AG08395 (cell line): ENCODE measurements at regions not wholly inside any gene's neighbourhood (a gene's known extent, or its start where the extent isn't known, plus 50 kb on each side); places are given as distances from the start of the nearest gene placed in this dataset.
A peak's percentile ranks its signal among the peaks of the same experiment; 100 is the strongest.
"Not testable (repeated sequence)": the region's sequence is repeated elsewhere in the genome, so short reads cannot be mapped to it uniquely, and the experiment has no call there.

ENCODE experiments used
- DNase-seq: peaks from one replicate; pipeline ENCODE4 v3.0.0; 2012; ENCODE audit warnings: mixed read lengths, low spot score

GRCh38 chr2:57432528-57432927 lies 614.1 kb upstream of the VRK2 start:
- no peak for DNase-seq

DNA sequence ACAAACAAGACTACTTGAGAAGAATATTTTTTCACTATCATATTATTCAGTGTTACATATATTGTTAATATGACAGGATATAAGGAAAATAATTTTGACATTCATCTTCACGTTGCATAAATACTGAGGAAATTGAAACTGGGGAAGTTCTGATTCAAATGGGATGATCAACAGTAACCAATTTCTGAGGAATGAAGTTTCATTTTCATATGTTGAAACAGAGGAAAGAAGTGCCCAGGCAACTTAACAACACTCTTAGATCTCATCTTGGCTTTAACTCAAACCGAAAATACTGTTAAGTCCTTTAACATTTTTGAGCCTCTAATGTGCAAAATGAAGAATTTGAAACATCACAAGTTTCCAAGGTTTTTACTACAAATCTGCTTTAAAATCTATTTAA lies 612.2 kb upstream of the VRK2 start:
- no peak for DNase-seq

DNA sequence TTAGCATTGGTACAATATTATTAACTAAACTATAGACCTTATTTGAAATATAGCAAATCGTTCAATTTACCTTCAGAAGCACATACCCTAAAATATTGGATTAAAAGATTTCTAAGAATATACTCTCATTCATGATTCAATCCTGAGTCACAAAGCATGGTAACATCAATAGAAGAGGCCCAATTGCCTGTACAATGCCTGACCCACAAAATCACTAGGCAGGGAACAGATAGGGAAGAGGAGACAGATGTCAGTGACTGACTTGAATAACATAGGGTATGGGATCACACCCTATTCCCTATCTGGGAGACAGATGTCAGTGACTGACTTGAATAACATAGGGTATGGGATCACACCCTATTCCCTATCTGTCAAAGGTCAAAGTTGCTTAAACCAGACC lies 611.6 kb upstream of the VRK2 start:
- DNase-seq = no peak

DNA sequence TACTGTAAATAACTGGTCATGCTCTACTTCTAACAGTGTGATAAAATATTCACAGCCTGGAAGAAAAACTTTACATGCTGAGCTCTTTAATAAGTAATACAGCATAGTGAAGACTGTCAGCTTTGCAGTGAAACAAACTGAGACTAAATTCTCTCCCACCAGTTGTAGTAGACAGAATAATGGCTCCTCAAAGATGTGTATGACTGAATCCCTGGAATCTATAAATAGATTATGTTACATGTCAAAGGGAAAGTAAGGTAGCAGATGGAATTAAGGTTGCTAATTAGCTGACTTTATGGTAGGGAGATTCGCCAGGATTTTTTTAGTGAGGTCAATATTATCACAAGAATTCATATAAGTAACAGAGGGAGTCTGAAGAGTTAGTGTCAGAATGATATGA lies 609.5 kb upstream of the VRK2 start:
- no peak for DNase-seq

DNA sequence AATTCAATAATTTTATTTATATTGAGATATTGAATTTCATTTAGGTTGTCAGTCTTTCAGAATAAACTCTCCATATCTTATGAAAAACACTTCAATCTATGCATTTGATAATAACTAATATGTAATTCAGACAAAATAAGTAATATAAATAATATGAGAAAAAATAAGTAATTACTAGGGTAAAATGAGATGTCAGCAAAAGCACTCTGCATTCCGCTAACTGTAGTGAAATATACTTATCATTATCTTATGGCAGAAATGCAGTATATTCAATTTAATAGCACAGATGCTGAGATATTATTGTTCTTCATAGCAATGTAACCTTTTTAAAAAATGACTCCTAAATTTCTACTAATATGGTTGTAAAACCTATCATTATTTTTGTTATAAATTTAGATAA lies 606.2 kb upstream of the VRK2 start:
- no peak for DNase-seq

DNA sequence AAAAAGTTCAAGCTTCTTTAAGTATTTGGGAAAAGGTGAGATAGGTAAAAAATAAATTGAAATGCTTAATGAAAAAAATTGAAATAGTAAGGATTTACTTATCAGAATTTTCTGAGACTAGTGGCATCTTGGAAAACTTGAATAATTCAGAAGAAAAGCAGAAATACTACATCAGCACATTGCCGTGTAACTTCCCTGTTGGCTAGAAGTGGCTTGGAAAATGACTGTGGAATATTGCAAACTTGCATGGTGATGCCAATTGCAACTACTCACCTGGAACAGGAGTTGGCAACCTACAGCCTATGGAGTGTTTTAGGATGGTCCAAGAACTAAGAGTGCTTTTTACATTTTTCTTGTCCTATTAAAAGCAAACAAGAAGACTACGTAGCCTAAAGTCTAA lies 603.5 kb upstream of the VRK2 start:
- DNase-seq = no peak

DNA sequence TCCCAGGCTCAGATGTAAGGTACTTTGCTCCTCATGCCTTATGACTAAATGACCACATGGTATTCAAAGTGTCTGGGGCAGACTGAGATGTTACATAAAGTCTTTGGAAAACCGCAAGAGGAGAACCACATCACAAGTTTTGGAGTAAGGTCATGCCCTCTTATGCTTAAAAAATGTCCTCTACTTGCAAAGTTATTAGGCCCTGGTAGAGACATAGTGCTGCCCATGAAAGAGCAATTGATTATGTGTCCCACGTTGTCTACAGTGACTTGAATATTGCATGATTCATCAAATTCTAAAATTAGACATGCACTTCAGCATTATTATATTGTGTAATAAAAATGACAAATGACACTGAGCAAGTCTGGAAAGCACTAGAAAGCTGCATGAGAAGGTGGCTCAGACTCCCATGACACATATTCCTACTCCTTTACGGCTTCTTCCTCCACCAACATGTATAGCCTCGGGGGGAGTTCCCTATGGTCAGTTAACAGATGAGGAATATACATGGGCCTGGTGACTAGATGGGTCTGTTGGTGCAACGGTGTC lies 602.6 kb upstream of the VRK2 start:
- peak; percentile 39 for DNase-seq

GRCh38 chr2:57444752-57445430 lies 601.7 kb upstream of the VRK2 start:
- DNase-seq = peak; percentile 5

GRCh38 chr2:57448816-57449215 lies 597.8 kb upstream of the VRK2 start:
- no peak for DNase-seq

DNA sequence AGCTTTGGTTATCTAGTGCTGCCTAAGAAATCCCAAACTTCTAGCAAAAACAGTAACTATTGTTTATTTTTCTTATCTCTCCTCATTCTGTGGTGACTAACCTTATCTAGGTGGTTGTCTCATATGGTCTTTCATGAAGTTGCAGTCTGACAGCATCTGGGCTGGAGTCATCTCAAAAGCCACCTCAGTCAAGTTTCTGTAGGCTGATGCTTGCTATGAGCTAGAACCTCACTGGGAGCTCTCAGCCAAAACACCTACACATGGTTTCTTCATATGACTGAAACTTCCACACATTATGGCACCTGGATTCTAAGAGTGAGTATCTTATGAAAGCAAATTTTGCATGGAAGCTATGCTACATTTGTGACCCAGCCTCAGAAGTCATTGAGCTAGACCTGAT lies 596.4 kb upstream of the VRK2 start:
- DNase-seq = no peak

- no peak for DNase-seq
Measured at GRCh38 chr2:57452634-57453033, 594.0 kb upstream of the VRK2 start.

GRCh38 chr2:57453945-57454344 lies 592.7 kb upstream of the VRK2 start:
- no peak for DNase-seq

DNA sequence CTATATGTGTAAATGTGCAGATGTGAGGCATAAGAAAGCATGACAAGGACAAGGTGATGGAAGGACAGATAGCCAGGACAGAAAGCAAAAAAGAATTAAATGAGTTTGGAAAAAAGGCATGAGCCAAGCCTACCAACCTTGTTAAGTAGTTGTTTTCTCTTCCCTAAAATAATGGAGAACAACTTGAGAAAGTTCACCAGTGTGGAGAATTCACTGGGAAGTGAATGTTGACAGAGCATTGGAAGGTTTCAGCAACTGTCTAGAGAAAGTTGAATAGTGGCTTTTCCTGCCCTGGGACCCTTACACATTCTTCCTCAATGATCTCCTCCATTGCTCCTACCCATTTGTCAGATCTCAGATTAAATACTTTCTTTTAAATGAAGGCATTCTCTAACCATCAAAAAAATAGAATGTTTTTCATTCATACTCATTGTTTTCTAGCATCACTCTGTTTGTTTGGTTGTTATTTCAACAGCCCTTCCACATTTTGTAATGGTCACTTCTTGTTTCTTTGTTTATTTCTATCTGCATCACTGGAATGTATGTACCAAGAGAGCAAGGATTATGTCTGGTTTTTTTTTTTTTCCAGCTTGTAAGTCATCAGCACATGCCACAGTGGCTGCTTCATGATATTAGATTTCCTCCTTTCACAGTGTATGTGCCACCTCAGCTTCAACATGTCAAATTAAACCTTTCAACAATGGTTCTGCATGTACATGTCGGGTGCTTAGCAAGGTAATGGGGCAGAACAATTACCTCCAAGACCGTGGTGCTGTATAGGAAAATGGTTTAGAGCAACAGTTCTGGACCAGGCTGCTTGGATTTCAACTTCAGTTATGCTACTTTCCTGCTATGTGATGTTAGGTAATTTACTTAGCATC lies 586.0 kb upstream of the VRK2 start:
- no peak for DNase-seq

DNA sequence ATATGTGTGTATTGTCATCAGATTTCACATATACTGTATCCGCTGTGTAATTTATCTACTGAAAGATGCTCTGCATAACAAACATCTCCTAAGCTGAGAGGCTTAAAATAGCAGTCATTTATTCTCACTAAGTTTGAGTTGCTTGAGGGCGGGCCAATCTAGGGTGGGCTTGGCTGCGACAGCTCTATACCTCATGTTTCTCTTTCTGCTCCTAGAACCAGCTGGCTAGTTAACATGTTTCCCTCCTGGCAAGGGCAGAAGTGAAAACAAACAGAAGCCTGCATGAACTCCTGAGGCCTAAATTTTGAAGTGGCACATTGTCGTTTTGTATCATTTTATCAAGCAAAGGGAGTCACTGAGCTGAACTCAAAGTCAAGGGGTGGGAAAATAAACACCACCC lies 585.0 kb upstream of the VRK2 start:
- no peak for DNase-seq

DNA sequence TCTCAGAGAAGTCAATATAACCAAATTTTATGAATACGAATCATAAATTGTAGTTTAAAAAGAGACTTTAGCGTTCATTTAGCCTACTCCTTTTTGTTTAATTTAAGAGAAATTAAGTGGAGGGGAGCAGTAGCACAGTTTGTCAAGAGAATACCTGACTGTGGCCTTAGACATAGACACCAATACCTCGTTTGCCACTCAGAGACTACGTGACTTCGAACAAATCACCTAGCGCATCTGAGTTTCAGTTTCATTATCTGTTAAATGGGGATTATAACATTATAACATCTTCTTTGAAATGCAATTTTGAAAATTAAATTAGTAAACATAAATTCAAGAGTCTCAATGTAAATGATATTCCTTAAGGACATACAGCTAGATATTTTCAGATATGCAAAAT lies 581.5 kb upstream of the VRK2 start:
- DNase-seq = no peak

GRCh38 chr2:57465967-57466366 lies 580.6 kb upstream of the VRK2 start:
- no peak for DNase-seq

GRCh38 chr2:57475391-57475790 lies 571.2 kb upstream of the VRK2 start:
- DNase-seq = no peak

GRCh38 chr2:57479981-57480380 lies 566.6 kb upstream of the VRK2 start:
- no peak for DNase-seq

GRCh38 chr2:57488061-57488460 lies 558.5 kb upstream of the VRK2 start:
- DNase-seq = no peak

DNA sequence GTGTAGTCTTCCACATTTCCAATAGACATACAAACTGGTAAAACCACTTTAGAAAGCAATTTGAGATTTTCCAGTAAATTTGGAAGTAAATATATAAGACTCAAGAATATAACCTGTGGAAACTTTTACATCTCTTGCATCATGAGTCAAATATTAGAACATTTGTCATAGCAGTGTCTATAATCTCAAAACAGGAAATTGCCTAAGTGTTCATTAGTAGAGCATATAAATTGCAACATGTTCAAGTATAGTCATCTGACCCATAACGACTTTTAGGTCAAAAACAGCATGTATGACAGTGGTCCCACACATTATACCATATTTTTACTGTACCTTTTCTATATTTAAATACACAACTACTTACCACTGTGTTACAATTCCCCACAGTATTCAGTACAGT lies 555.9 kb upstream of the VRK2 start:
- no peak for DNase-seq

DNA sequence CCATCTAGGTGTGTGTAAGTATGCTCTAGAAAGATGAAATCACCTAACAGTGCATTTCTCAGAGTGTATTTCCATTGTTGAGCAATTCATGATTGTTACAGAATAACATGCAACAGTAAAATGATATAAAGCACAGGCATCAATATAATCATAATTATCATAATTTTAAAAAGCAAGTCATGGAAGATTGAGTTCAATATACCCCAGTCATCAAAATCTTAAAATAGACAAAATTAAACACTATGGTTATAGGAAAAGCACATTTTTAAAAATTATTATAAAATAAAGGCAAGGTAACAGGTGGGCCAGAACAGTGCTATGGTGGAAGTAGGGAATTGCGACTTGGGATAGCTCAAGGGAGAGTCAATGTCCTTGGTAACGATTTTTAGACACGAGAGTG lies 555.4 kb upstream of the VRK2 start:
- DNase-seq = no peak

DNA sequence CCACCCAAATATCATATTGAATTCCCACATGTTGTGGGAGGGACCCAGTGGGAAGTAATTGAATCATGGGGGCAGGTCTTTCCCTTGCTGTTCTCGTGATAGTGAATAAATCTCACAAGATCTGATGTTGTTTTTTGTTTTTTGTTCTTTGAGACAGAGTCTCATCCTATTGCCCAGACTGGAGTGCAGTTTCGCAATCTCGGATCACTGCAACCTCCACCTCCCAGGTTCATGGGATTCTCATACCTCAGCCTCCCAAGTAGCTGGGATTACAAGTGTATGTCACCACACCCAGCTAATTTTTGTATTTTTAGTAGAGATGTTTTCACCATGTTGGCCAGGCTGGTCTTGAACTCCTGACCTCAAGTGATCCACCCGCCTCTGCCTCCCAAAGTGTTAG lies 552.6 kb upstream of the VRK2 start:
- DNase-seq = not testable (repeated sequence)

DNA sequence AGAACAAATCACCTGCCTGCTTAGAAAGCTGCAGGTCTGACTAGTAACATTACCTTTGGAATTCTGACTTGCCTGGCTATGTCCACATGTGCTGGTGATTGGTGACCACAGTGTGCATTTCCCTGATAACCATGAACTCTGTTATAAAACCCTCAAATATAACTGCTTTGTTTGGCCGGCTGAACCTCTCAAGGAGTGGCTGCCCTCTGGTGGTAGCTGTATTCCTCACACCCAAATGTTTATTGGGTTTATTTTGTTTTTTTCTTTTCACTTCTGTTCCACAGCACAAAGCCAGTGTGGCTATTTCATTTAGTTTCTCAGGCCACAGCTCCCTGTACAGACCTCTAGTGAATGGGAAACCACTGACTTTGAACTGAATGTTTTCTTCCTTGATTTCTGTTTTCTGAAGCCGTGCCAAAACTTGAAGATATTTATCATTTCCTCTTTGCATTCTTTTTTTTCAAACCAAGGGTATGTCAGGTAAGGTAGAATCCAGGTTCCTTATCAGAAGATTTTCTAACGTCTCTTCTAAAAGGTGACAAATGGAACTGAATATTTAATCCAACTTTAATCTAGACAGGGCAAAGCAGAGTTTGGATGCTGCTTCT lies 549.0 kb upstream of the VRK2 start:
- peak; percentile 62 for DNase-seq
